Right cardiac atrium (tissue), 5 donors: ENCODE measurements at regions not wholly inside any gene's neighbourhood (a gene's known extent, or its start where the extent isn't known, plus 50 kb on each side); places are given as distances from the start of the nearest gene placed in this dataset.
A peak's percentile ranks its signal among the peaks of the same experiment; 100 is the strongest.

Experiments used
- ATAC-seq, 2 donors: fragments of 200-7000 bp; cut with Tn5 transposase; one replicate each; pipeline versions ENCODE4 v1.8.0 to v1.9.1; 2020; ENCODE audit warnings: moderate library complexity in 2 of 2, mild to moderate bottlenecking in 1 of 2
- DNase-seq, 3 donors: peaks; one replicate each; pipeline ENCODE4 v3.0.0-alpha.2; 2020
- H3K27ac ChIP-seq: one replicate; pipeline ENCODE4 v1.5.1; 2013; ENCODE audit warnings: mild to moderate bottlenecking, low read length, control low read depth, moderate library complexity
- H3K27me3 ChIP-seq: one replicate; pipeline ENCODE4 v1.6.1; 2013; ENCODE audit not compliant: control insufficient read depth, insufficient read depth
- H3K4me1 ChIP-seq: one replicate; pipeline ENCODE4 v1.6.1; 2013; ENCODE audit warnings: low read length; ENCODE audit not compliant: control insufficient read depth, insufficient read depth
- H3K4me3 ChIP-seq: one replicate; pipeline ENCODE4 v1.5.1; 2013; ENCODE audit warnings: low read length, control low read depth
- H3K9me3 ChIP-seq: one replicate; pipeline ENCODE4 v1.6.1; 2013; ENCODE audit warnings: low read length; ENCODE audit not compliant: control insufficient read depth
- WGBS: extraction: QIAGEN DNeasy Blood & Tissue Kit; methylation state at CpG from one replicate; pipeline ENCODE4 v1.1.7; 2013; 5-methylcytosine and 5-hydroxymethylcytosine counted together
- intact Hi-C, 4 donors: fragments of 100-400 bp; cut with DNase I; formaldehyde crosslinking; loops; one replicate each; pipeline versions ENCODE4 v1.11.0 to v1.14.0; 2022 to 2023
- donor health status: healthy with polysubstance abuse.
- donor health status: DM: no; HTN: yes; CAD: no.
- donor health status: DM: no; HTN: no; CAD: no.
- donor health status: DM: no; HTN: yes; CAD: no; lungs with severe emphysema.
- donor health status: DM: yes; HTN: yes; CAD: no.

DNA sequence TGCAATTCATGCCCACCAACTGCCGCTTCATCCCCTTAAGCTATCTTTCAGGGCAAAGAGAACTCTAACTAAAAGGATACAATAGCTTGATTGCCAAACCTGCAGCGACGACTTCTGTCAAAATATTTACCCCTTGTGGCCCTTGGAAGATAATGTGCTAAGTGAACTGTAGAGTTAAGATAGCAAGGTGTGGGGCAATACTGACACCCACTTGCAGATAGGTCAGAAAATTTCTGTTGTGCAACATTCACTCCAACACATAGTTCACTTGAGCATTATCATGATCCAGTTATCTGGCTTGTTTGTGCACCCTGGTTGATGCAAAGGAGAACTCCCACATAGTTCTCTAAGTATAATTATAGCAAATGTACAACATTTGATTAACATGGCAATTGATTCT, 55.6 kb downstream of the RHOXF2B start:
- intact Hi-C loops: no loop called here
- Histone ChIP-seq H3K4me3 (no peak overlapping the region), H3K27ac (no peak overlapping the region), H3K4me1 (no peaks in the 10 kb centered on the region), H3K27me3 (no peaks in the 10 kb centered on the region), H3K9me3 (no peaks in the 10 kb centered on the region)
- peak; percentile 66 to 71 for ATAC-seq
- WGBS: 17% methylated on average over 3 of the region's 3 CpGs
- DNase-seq: no peak

DNA sequence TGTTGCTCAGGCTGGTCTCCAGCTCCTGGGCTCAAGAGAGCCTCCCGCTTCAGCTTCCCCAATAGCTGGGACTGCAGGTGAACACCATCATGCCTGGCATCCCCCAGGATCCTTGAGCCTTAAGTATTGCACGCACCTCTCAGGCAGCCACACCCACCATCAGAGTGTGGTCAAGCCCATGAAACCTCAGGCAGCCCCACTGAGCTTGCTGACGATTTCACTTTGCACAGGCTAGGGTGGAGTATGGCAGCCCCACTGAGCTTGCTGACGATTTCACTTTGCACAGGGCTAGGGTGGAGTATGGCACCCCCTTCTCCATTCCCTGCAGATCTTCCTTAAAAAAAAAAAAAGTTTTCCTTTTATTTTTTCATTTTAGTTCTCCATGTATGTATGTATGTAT, 57.2 kb downstream of the RHOXF2B start:
- WGBS: 65% methylated on average over 4 of the region's 4 CpGs
- no peaks in the 10 kb centered on the region for H3K27me3 ChIP-seq
- no peak overlapping the region for H3K4me3 ChIP-seq
- no peaks in the 10 kb centered on the region for H3K4me1 ChIP-seq
- H3K27ac ChIP-seq: no peak overlapping the region
- no peak for ATAC-seq
- no peaks in the 10 kb centered on the region for H3K9me3 ChIP-seq
- intact Hi-C loops: no loop called here
- no peak for DNase-seq

DNA sequence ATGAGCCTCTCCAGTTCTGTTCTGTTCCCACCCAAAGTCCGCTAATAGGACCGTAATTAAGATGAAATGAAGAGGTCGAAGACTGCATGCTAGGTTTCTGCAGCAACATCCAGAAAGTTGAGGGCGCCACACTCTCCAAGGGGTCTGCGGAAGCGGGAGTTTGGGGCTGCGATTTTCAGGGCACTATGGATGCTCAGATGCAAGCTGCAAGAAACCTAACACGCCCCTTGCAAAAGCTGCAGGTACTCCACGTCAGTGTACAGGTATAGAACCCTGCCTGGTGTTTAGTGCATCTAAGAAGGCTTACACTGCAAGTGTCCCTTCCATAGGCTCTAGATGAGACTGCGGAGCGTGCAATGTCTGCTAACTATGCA, 61.4 kb downstream of the RHOXF2B start:
- intact Hi-C loops: no loop called here
- 5% methylated on average over 11 of the region's 11 CpGs for WGBS
- DNase-seq (no peak), ATAC-seq (peak in 1 of 2 donors; percentile 16)
- H3K9me3 ChIP-seq: no peaks in the 10 kb centered on the region
- H3K27me3 ChIP-seq: no peaks in the 10 kb centered on the region
- peak overlapping the region; percentile 52 for H3K4me3 ChIP-seq
- no peaks in the 10 kb centered on the region for H3K4me1 ChIP-seq
- no peak overlapping the region for H3K27ac ChIP-seq

DNA sequence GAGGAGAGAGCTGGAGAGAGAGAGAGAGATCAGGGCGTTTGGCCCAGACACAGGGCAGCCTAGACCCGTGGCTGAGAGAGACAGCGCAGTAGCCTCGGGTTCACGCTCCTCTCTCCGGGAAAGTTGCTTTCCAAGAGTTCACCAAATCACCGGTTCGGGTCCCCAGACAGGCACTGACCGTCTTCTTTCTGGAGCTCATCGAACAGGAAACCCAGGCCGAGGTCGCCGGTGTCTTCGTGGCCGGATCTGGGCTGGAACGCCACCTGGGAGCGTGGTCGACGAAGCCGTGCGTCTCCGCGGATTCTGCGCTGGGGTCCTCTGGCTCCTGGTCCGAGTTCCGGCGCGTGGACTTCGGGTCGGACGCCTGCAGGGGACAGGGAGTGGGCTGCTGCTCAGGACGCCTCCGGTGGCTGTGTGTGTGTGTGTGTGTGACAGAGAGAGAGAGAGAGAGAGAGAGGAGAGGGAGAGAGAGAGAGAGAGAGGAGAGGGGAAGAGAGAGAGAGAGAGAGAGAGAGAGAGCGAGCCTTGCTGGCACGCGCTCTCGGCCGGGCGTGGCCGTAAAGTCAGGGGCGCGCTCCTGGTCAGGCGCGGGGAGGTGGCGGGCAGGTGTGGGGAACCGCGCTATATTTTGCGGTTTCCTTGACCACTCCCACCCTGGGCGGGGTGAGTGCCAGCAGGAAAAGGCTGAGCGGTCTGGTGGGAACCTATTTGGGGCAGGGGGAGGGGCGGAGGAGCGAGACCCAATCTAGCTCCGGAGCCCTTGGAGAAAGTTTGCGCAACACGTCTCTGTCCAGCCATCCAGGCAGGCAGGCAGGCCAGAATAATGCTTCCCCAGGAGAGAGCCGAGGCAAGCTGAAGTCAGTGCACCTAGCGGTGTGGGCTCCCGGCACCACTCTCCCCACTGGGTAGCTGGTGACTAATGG, 62.1 kb downstream of the RHOXF2B start:
- no peak overlapping the region for H3K27ac ChIP-seq

DNA sequence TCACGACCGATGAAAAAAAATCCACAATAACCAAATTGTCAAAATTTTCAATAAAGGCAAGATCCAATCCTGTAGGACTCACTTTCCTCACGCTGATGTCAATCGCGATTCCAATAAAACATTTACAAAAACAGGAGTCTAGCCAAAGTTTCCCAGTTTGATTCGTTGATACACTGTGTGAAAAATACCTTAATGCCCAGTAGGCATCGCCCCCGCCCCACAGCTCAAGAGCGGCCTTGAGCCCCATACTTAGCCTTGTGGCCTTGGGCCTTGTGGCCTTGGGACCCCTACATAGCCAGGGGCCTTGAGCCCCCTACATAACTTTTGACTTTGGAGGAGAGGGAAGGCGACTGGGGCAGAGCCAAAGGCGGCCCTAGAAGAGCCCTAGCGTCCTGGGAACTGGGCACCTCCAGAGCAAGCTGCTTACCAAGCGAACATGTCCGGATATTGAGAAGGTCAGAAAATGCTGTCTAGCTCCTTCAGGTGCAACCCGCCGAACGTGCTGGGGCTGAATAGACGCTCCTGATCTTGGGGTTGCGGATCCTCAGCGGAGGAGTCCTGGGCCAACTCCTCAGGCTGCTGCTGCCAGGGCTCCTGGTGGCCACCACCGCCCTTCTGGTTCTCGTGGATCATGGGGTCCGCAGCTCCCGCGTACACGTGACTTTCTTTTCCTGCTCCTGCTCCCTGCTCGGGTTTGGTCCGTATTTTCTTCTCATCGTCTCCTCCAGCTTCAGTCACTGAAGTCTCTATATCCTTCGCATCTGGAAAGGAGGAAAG, 62.9 kb downstream of the RHOXF2B start:
- ATAC-seq: peak in 1 of 2 donors; percentile 14
- H3K27me3 ChIP-seq: no peaks in the 10 kb centered on the region
- intact Hi-C loops: no loop called here
- no peaks in the 10 kb centered on the region for H3K4me1 ChIP-seq
- H3K9me3 ChIP-seq: no peaks in the 10 kb centered on the region
- 29% methylated on average over 30 of the region's 30 CpGs for WGBS
- H3K27ac ChIP-seq: no peak overlapping the region
- no peak overlapping the region for H3K4me3 ChIP-seq
- DNase-seq: peak in 1 of 3 donors; percentile 30

More for the DNA sequence above, 62.1 kb downstream of the RHOXF2B start:
- peak overlapping the region; percentile 52 for H3K4me3 ChIP-seq
- no peaks in the 10 kb centered on the region for H3K4me1 ChIP-seq
- peak; percentile 36 to 66 for ATAC-seq
- no peaks in the 10 kb centered on the region for H3K9me3 ChIP-seq
- no peaks in the 10 kb centered on the region for H3K27me3 ChIP-seq
- peak; percentile 18 to 55 (median 53) for DNase-seq
- WGBS: 1% methylated on average over 58 of the region's 58 CpGs
- intact Hi-C loops: no loop called here

DNA sequence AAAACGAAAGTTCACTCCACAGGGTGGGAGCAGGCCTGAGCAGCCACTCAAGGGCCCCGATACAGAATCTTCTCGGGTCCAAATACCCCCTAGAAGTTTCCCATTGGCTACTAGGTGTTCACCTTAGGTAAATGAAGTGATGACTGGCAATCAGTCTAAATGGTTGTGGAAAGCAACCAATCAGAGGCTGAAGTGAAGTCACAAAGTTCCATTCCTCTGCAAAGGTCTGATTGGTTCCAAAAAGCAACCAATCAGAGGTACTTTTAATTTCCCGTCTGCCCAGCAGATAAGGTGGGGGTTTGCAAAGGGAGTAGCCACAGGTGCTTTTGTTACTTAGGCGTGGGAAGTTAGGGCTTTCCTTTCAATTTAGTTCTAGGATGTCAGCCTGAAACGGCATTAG, 58.2 kb upstream of the NKAP start:
- no peaks in the 10 kb centered on the region for H3K27me3 ChIP-seq
- intact Hi-C loops: no loop called here

DNA sequence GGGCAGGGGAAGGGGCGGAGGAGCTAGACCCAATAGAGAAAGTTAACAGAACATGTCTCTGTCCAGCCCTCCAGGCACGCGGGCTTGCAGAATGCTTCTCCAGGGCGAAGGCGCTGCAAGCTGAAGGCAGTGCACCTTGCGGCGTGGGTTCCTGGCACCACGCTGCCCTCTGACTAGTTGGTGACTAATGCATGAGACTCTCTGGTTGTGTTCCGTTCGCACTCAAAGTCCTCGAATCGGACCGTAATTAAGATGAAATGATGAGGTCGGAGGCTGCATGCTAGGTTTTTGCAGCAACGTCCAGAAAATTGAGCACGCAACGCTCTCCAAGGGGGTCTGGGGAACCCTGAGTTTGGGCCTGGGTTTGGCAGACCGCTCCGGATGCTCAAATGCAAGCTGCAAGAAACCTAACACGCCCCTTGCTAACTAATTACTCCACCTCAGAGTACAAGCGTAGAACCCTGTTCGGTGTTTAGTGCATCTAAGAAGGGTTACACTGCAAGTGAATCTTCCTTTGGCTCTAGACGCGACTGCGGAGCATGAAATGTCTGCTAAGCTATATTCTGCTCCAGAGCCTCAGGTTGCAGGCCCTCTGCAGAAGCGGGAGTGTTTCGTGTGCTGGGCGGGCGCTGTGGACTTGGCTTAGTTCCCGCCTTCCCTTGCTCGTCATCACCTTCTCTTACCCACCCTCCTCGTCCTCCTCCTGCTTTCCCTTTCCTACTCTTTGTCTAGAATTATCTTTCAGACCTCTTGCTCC, 57.1 kb upstream of the NKAP start:
- no peak overlapping the region for H3K4me3 ChIP-seq
- ATAC-seq (peak in 1 of 2 donors; percentile 28), DNase-seq (no peak)
- WGBS: 4% methylated on average over 32 of the region's 32 CpGs
- no peaks in the 10 kb centered on the region for H3K27me3 ChIP-seq
- H3K9me3 ChIP-seq: no peaks in the 10 kb centered on the region
- intact Hi-C loops: no loop called here
- H3K4me1 ChIP-seq: peaks cover 2% of the 10 kb centered on the region
- no peak overlapping the region for H3K27ac ChIP-seq

More for the DNA sequence above, 58.2 kb upstream of the NKAP start:
- Histone ChIP-seq H3K27ac (no peak overlapping the region), H3K9me3 (no peaks in the 10 kb centered on the region), H3K4me1 (peaks cover 2% of the 10 kb centered on the region), H3K4me3 (no peak overlapping the region)
- DNase-seq: no peak
- ATAC-seq: no peak
- WGBS: 56% methylated on average over 6 of the region's 6 CpGs

DNA sequence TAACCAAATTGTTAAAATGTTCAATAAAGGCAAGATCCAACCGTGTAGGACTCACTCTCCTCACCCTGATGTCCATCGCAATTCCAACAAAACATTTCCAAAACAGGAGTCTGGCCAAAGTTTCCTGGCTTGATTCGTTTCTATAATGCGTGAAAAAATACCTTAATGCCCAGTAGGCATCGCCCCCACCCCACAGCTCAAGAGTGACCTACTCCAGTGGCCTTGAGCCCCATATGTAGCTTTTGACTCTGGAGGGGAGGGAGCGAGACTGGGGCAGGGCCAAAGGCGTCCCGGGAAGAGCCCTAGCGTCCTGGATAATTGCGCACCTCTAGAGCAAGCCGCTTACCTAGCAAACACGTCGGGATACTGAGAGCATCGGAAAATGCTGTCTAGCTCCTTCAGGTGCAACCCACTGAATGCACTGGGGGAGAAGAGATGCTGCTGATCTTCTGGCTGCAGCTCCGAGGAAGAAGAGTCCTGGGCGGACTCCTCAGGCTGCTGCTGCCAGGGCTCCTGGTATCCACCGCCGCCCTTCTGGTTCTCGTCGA, 55.6 kb upstream of the NKAP start:
- Histone ChIP-seq H3K4me1 (peaks cover 2% of the 10 kb centered on the region), H3K27ac (no peak overlapping the region), H3K27me3 (no peaks in the 10 kb centered on the region), H3K4me3 (no peak overlapping the region), H3K9me3 (no peaks in the 10 kb centered on the region)
- intact Hi-C loops: no loop called here
- ATAC-seq (no peak), DNase-seq (no peak)
- WGBS: 4% methylated on average over 20 of the region's 20 CpGs

DNA sequence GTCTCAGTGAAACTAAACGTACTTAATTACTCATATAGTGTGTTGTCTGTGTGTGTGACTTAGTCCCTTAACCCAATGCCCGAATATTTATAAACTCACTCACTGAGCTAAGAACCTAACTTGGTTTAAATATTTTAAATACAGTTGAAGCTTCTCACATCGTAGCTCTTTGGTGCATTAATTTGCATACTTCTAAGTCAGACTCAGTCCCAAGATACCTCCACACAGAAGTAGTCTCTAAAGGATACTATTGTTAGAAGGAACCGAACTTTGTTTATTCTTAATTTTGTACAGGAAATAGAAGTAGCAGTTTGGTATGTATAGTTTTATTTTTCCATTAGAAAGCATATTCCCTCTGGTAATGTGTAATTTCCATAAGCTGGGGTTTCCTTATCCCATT, 54.0 kb upstream of the NKAP start:
- ATAC-seq (no peak), DNase-seq (no peak)
- peaks cover 2% of the 10 kb centered on the region for H3K4me1 ChIP-seq
- H3K27me3 ChIP-seq: no peaks in the 10 kb centered on the region
- intact Hi-C loops: no loop called here
- no peak overlapping the region for H3K27ac ChIP-seq
- no peaks in the 10 kb centered on the region for H3K9me3 ChIP-seq
- WGBS: 5% methylated on average over 4 of the region's 4 CpGs
- no peak overlapping the region for H3K4me3 ChIP-seq

DNA sequence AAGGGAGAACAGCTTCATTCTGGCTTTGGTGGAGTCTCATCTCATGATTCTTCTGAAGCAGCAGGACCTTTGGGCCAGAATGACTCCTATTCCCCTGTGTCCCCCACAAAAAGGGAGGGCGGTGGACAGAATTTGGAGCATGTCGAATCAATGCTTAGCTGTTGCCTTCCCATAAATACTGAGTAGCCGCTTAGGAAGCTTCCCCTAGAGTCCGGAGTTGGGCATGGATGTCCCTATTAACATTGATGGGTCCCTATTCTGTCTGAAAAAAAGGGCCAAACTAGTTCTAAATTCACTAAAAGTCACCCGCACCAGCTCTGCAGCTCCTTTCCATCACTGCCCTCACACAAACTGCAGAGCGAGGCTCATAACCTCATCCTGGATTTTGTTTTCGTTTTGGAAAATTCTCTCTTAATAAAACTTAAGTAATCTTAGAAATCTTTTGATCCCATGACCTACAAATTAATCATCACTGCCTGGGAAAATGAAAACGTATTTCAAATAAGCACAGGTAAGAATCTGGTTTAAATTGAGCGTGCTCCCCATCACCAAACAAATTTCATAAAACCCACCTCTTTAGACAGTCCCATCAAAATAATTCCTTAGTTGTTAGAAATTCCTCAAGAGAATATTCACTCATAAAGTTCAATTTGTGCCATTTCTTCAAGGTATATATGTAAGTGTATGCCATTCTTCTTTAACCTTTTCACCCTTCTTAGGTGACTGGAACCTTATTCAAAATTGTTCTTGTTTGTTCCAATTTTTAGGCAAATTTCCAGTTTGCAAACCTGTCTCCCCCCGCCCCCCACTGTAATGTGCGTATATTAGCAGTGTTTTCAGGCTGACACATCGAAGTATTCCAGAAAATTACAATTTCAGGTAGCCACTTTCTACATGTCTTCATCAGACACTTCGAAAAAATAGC, 53.3 kb upstream of the NKAP start:
- intact Hi-C loops: no loop called here
- 13% methylated on average over 13 of the region's 13 CpGs for WGBS
- ATAC-seq (no peak), DNase-seq (no peak)
- Histone ChIP-seq H3K9me3 (no peaks in the 10 kb centered on the region), H3K4me3 (no peak overlapping the region), H3K27me3 (no peaks in the 10 kb centered on the region), H3K4me1 (peaks cover 2% of the 10 kb centered on the region), H3K27ac (no peak overlapping the region)
